H1 (cell line): ENCODE measurements at regions not wholly inside any gene's neighbourhood (a gene's known extent, or its start where the extent isn't known, plus 50 kb on each side); places are given as distances from the start of the nearest gene placed in this dataset.

Experiments used
- CTCF ChIA-PET: fragments of 300-600 bp; sonication (Branson Sonifier 250); formaldehyde crosslinking; loops from one replicate; lab custom pipeline; 2021; ENCODE audit not compliant: partially characterized antibody; lab: Charles Lee
- POLR2A ChIA-PET: fragments of 300-600 bp; sonication (Branson Sonifier 250); formaldehyde crosslinking; loops from one replicate; lab custom pipeline; 2021; ENCODE audit warnings: inconsistent platforms; ENCODE audit not compliant: partially characterized antibody; lab: Charles Lee
- DNase-seq, 2 experiments: peaks; one replicate each; pipeline versions ENCODE4 v3.0.0 to v3.0.0-alpha.2; 2010 to 2022; ENCODE audit warnings: low spot score in 2 of 2, low read depth in 1 of 2, mixed read lengths in 1 of 2
- FAIRE-seq: peaks from 2 replicates; lab custom pipeline; 2011; peaks lifted over from hg19 to GRCh38; lab: Jason Lieb, UNC
- H2AFZ ChIP-seq: 2 replicates; pipeline ENCODE4 v1.8.1; 2012; ENCODE audit warnings: low read length, inconsistent platforms
- H2AK5ac ChIP-seq: 2 replicates; pipeline ENCODE4 v1.6.1; 2013; ENCODE audit warnings: low read depth, low read length
- H2BK120ac ChIP-seq: replicated peaks from 2 replicates; pipeline ENCODE3; 2013; ENCODE audit warnings: low read depth, low read length, inconsistent platforms
- H2BK12ac ChIP-seq: 2 replicates; pipeline ENCODE4 v1.6.1; 2013; ENCODE audit warnings: low read depth, low read length
- H2BK15ac ChIP-seq: 2 replicates; pipeline ENCODE4 v1.6.1; 2013; ENCODE audit warnings: low read length
- H2BK20ac ChIP-seq: 2 replicates; pipeline ENCODE4 v1.6.1; 2013; ENCODE audit warnings: low read length
- H2BK5ac ChIP-seq: 2 replicates; pipeline ENCODE4 v1.6.1; 2013; ENCODE audit warnings: low read depth, low read length
- H3K14ac ChIP-seq: 2 replicates; pipeline ENCODE4 v1.6.1; 2013; ENCODE audit warnings: inconsistent platforms; ENCODE audit not compliant: insufficient read length
- H3K18ac ChIP-seq: 2 replicates; pipeline ENCODE4 v1.6.1; 2013; ENCODE audit warnings: low read length; ENCODE audit errors: extremely low read depth
- H3K23ac ChIP-seq: 2 replicates; pipeline ENCODE4 v1.6.1; 2013; ENCODE audit warnings: inconsistent platforms; ENCODE audit not compliant: insufficient read length
- H3K23me2 ChIP-seq: 2 replicates; pipeline ENCODE4 v1.6.1; 2013; ENCODE audit warnings: low read depth, low read length
- H3K27ac ChIP-seq: 2 replicates; pipeline ENCODE4 v1.6.1; 2011; ENCODE audit warnings: low read depth, low read length, inconsistent platforms
- H3K27me3 ChIP-seq, 4 experiments: replicated peaks in 1 of 4; 1 replicate in 1 of 4; 2 replicates in 3 of 4; pipeline versions ENCODE4 v1.6.1 to v1.8.1; 2011 to 2013; ENCODE audit warnings: low read length in 3 of 4, mild to moderate bottlenecking in 3 of 4, inconsistent platforms in 2 of 4, mixed read lengths in 2 of 4, moderate library complexity in 1 of 4; ENCODE audit not compliant: control insufficient read depth in 3 of 4, insufficient read depth in 3 of 4; ENCODE audit errors: extremely low read depth in 1 of 4
- H3K36me3 ChIP-seq, 4 experiments: 2 replicates each; pipeline versions ENCODE4 v1.6.1 to v1.8.1; 2011 to 2013; ENCODE audit warnings: mild to moderate bottlenecking in 4 of 4, low read length in 3 of 4, moderate library complexity in 2 of 4, control low read depth in 1 of 4, inconsistent platforms in 1 of 4; ENCODE audit not compliant: insufficient read depth in 4 of 4, control insufficient read depth in 2 of 4
- H3K4ac ChIP-seq: replicated peaks from 2 replicates; pipeline ENCODE3; 2013; ENCODE audit warnings: low read length, low read depth, mixed read lengths, inconsistent platforms; ENCODE audit not compliant: insufficient read length
- H3K4me1 ChIP-seq, 4 experiments: replicated peaks in 1 of 4; 1 replicate in 1 of 4; 2 replicates in 3 of 4; pipeline versions ENCODE4 v1.6.1 to v1.8.1; 2011 to 2013; ENCODE audit warnings: low read length in 3 of 4, inconsistent platforms in 2 of 4, mixed read lengths in 1 of 4; ENCODE audit not compliant: insufficient read depth in 4 of 4, control insufficient read depth in 3 of 4
- H3K4me2 ChIP-seq, 2 experiments: 2 replicates each; pipeline versions ENCODE4 v1.6.1 to v1.8.1; 2011 to 2013; ENCODE audit warnings: low read depth in 2 of 2, low read length in 2 of 2, control low read depth in 1 of 2, inconsistent platforms in 1 of 2, mild to moderate bottlenecking in 1 of 2; ENCODE audit not compliant: insufficient read depth in 1 of 2
- H3K4me3 ChIP-seq, 4 experiments: fragments of 200-600, 300-600 bp in 1 of 4; sonication (generic), shearing (Covaris generic), sonication (Bioruptor Twin) in 1 of 4; 2 replicates each; pipeline versions ENCODE4 v1.5.1 to v1.8.1; 2011 to 2016; ENCODE audit warnings: low read length in 4 of 4, low read depth in 3 of 4, control low read depth in 2 of 4, inconsistent platforms in 2 of 4, mild to moderate bottlenecking in 2 of 4, mixed read lengths in 1 of 4, moderate library complexity in 1 of 4; ENCODE audit not compliant: insufficient read depth in 2 of 4; ENCODE audit errors: extremely low read depth in 1 of 4
- H3K56ac ChIP-seq: replicated peaks from 2 replicates; pipeline ENCODE3; 2013; ENCODE audit warnings: low read depth, mild to moderate bottlenecking, mixed read lengths, low read length, inconsistent platforms; ENCODE audit not compliant: insufficient read length
- H3K79me1 ChIP-seq: 2 replicates; pipeline ENCODE4 v1.6.1; 2013; ENCODE audit warnings: low read depth, low read length, control low read depth
- H3K79me2 ChIP-seq, 2 experiments: 2 replicates each; pipeline versions ENCODE4 v1.6.1 to v1.8.1; 2012 to 2013; ENCODE audit warnings: low read length in 2 of 2, mild to moderate bottlenecking in 2 of 2, inconsistent platforms in 1 of 2; ENCODE audit not compliant: insufficient read depth in 2 of 2, control insufficient read depth in 1 of 2
- H3K9ac ChIP-seq, 4 experiments: replicated peaks in 1 of 4; 1 replicate in 1 of 4; 2 replicates in 3 of 4; pipeline versions ENCODE4 v1.6.1 to v1.8.1; 2011 to 2013; ENCODE audit warnings: low read depth in 3 of 4, low read length in 3 of 4, control low read depth in 2 of 4, mild to moderate bottlenecking in 2 of 4, moderate library complexity in 2 of 4, inconsistent platforms in 1 of 4; ENCODE audit errors: extremely low read depth in 1 of 4
- H3K9me3 ChIP-seq, 2 experiments: 2 replicates each; pipeline versions ENCODE4 v1.6.1 to v1.8.1; 2012 to 2013; ENCODE audit warnings: mild to moderate bottlenecking in 2 of 2, moderate library complexity in 2 of 2, control low read depth in 1 of 2, inconsistent platforms in 1 of 2, low read depth in 1 of 2, low read length in 1 of 2, mixed read lengths in 1 of 2; ENCODE audit not compliant: insufficient read depth in 2 of 2
- H4K20me1 ChIP-seq, 2 experiments: replicated peaks in 1 of 2; 2 replicates each; pipeline versions ENCODE3 to v1.8.1; 2011 to 2013; ENCODE audit warnings: inconsistent platforms in 2 of 2, low read length in 2 of 2, mild to moderate bottlenecking in 1 of 2; ENCODE audit not compliant: insufficient read depth in 2 of 2, control insufficient read depth in 1 of 2
- H4K5ac ChIP-seq: 2 replicates; pipeline ENCODE4 v1.6.1; 2013; ENCODE audit warnings: low read length, low read depth, mixed read lengths, inconsistent platforms; ENCODE audit not compliant: insufficient read length
- H4K8ac ChIP-seq: 2 replicates; pipeline ENCODE4 v1.8.0; 2013; ENCODE audit warnings: mild to moderate bottlenecking, moderate library complexity, low read length, inconsistent platforms; ENCODE audit not compliant: insufficient read depth; ENCODE audit errors: extremely low read depth
- H4K91ac ChIP-seq: replicated peaks from 2 replicates; pipeline ENCODE3; 2013; ENCODE audit warnings: low read length, mixed read lengths, inconsistent platforms; ENCODE audit not compliant: insufficient read length
- BACH1 ChIP-seq: IDR thresholded peaks from 2 replicates; pipeline ENCODE4 v1.6.1; 2012; ENCODE audit warnings: low read length, improper control_type of control experiment
- NRF1 ChIP-seq: IDR thresholded peaks from 2 replicates; pipeline ENCODE4 v1.6.1; 2011; ENCODE audit warnings: mild to moderate bottlenecking, low read depth, low read length, improper control_type of control experiment
- POLR2AphosphoS5 ChIP-seq: IDR thresholded peaks from 2 replicates; pipeline ENCODE4 v1.6.1; 2011; ENCODE audit warnings: low read depth, low read length
- SRF ChIP-seq: IDR thresholded peaks from 2 replicates; pipeline ENCODE4 v1.6.1; 2011; ENCODE audit warnings: mild to moderate bottlenecking, low read depth, low read length, moderate library complexity
- TEAD4 ChIP-seq: IDR thresholded peaks from 2 replicates; pipeline ENCODE4 v1.6.1; 2012; ENCODE audit warnings: low read depth, low read length, inconsistent platforms, mixed read lengths
- whole genome bisulfite sequencing, 2 experiments: shearing (Covaris generic) in 1 of 2; methylation state at CpG; one replicate each; pipeline versions ENCODE4 v1.1.6 to v1.1.7; 2013 to 2015; ENCODE audit warnings: low lambda C conversion rate in 2 of 2, mixed read lengths in 2 of 2, inconsistent platforms in 1 of 2, low coverage in 1 of 2, missing lambda C conversion rate in 1 of 2; ENCODE audit not compliant: insufficient replicate concordance in 2 of 2, insufficient coverage in 1 of 2, insufficient read length in 1 of 2; ENCODE audit errors: extremely low coverage in 1 of 2, missing lambda C conversion rate in 1 of 2; 5-methylcytosine and 5-hydroxymethylcytosine counted together

DNA sequence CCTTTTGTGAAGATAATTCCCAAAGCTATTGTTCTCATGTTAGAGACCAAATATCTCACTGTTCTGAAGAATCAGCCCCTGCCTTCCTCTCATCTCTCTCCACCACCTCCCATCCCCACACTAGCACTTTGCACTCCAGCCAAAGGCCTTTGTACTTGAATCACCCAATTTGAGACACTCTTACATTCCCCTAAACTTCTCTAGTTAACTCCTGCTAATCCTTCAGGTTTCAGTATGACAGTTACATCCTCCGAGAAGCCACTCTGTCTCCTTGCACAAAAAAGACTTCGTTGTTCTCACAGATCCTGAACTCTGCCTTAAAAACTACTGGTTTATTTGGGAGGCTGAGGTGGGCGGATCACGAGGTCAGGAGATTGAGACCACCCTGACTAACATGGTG is 227.5 kb downstream of the PIK3R1 start:
- Histone ChIP-seq H3K4ac (no peak overlapping the region), H2BK15ac (no peak overlapping the region), H3K27me3 (no peaks in the 10 kb centered on the region), H3K9me3 (no peaks in the 10 kb centered on the region), H3K9ac (no peak overlapping the region), H3K27ac (no peak overlapping the region), H2BK20ac (no peak overlapping the region), H4K20me1 (no peaks in the 10 kb centered on the region), H3K23me2 (no peaks in the 10 kb centered on the region), H2BK12ac (no peak overlapping the region), H3K4me2 (no peak overlapping the region), H2BK5ac (no peak overlapping the region), H3K79me2 (no peaks in the 10 kb centered on the region), H4K91ac (no peak overlapping the region), H3K18ac (no peak overlapping the region), H3K4me3 (no peak overlapping the region), H2AK5ac (no peak overlapping the region), H2AFZ (no peak overlapping the region), H4K5ac (no peak overlapping the region), H3K4me1 (peaks cover 0 to 3% (median 0%) of the 10 kb centered on the region in 4 experiments; a peak in 1 of 7 replicates), H2BK120ac (no peak overlapping the region), H3K56ac (no peak overlapping the region), H3K79me1 (no peaks in the 10 kb centered on the region), H4K8ac (no peak overlapping the region), H3K14ac (no peak overlapping the region), H3K23ac (no peak overlapping the region), H3K36me3 (no peaks in the 10 kb centered on the region)
- POLR2A ChIA-PET, result no interaction called here
- FAIRE-seq (no peak), DNase-seq (no peak)
- no peak for TF ChIP-seq TEAD4
- no peak for TF ChIP-seq NRF1
- TF ChIP-seq SRF, result no peak
- TF ChIP-seq POLR2AphosphoS5, result no peak
- TF ChIP-seq BACH1, result no peak
- CTCF ChIA-PET, result no interaction called here
- WGBS, 2 experiments, result 100% methylated on average over 4 of the region's 4 CpGs; no CpG with 5 or more reads in 1 of the 2 experiments
